Naive thymus-derived CD4-positive, alpha-beta T cell (primary cell): ENCODE measurements at regions not wholly inside any gene's neighbourhood (a gene's known extent, or its start where the extent isn't known, plus 50 kb on each side); places are given as distances from the start of the nearest gene placed in this dataset.

Source experiments
- ATAC-seq: fragments of 150-1000 bp; cut with Tn5 transposase; 2 replicates; pipeline ENCODE4 v1.10.0; 2021; ENCODE audit warnings: mild to moderate bottlenecking, moderate library complexity
- CTCF ChIA-PET: fragments of 350-600 bp; sonication (Branson Sonifier 250); formaldehyde crosslinking; loops from one replicate; lab custom pipeline; 2021; ENCODE audit warnings: antibody characterized with exemption; lab: Charles Lee
- POLR2A ChIA-PET: fragments of 350-600 bp; sonication (Branson Sonifier 250); formaldehyde crosslinking; loops from one replicate; lab custom pipeline; 2021; ENCODE audit warnings: antibody characterized with exemption, inconsistent platforms; lab: Charles Lee
- DNase-seq, 9 donors: peaks; one replicate each; pipeline versions ENCODE4 v3.0.0 to v3.0.0-alpha.2; 2020 to 2022; ENCODE audit warnings: mixed read lengths in 1 of 9
- H3K27ac ChIP-seq: one replicate; pipeline ENCODE4 v1.7.0; 2013; ENCODE audit warnings: mild to moderate bottlenecking, low read depth, low read length, moderate library complexity
- H3K27me3 ChIP-seq, 2 donors: one replicate each; pipeline ENCODE4 v1.7.0; 2013; ENCODE audit warnings: low read length in 2 of 2, mild to moderate bottlenecking in 2 of 2, moderate library complexity in 2 of 2; ENCODE audit not compliant: control insufficient read depth in 2 of 2, insufficient read depth in 2 of 2
- H3K36me3 ChIP-seq, 3 experiments: 1 replicate in 2 of 3; 2 replicates in 1 of 3; pipeline ENCODE4 v1.7.0; 2013; ENCODE audit warnings: low read length in 3 of 3, mild to moderate bottlenecking in 3 of 3, moderate library complexity in 1 of 3; ENCODE audit not compliant: insufficient read depth in 3 of 3, control insufficient read depth in 2 of 3
- H3K4me1 ChIP-seq, 2 donors: one replicate each; pipeline ENCODE4 v1.7.0; 2013; ENCODE audit warnings: low read length in 2 of 2, mild to moderate bottlenecking in 2 of 2, moderate library complexity in 1 of 2; ENCODE audit not compliant: control insufficient read depth in 2 of 2, insufficient read depth in 2 of 2
- H3K4me3 ChIP-seq: 2 replicates; pipeline ENCODE4 v1.7.0; 2013; ENCODE audit warnings: mild to moderate bottlenecking, low read length
- H3K9me3 ChIP-seq, 3 experiments: 1 replicate in 2 of 3; 2 replicates in 1 of 3; pipeline ENCODE4 v1.7.0; 2013; ENCODE audit warnings: low read length in 3 of 3; ENCODE audit not compliant: control insufficient read depth in 2 of 3
- H3K27ac Mint-ChIP-seq, 9 donors: one replicate each; pipeline ENCODE4 v1.8.0; 2020 to 2022; ENCODE audit warnings: mixed read lengths in 9 of 9, mild to moderate bottlenecking in 8 of 9, moderate library complexity in 5 of 9, inconsistent platforms in 2 of 9
- H3K27me3 Mint-ChIP-seq, 5 donors: one replicate each; pipeline ENCODE4 v1.8.0; 2021 to 2022; ENCODE audit warnings: mixed read lengths in 5 of 5, mild to moderate bottlenecking in 1 of 5
- H3K36me3 Mint-ChIP-seq, 5 donors: one replicate each; pipeline ENCODE4 v1.8.0; 2020 to 2022; ENCODE audit warnings: mixed read lengths in 5 of 5, mild to moderate bottlenecking in 3 of 5, inconsistent platforms in 1 of 5
- H3K4me1 Mint-ChIP-seq, 7 donors: one replicate each; pipeline ENCODE4 v1.8.0; 2020 to 2022; ENCODE audit warnings: mixed read lengths in 7 of 7, mild to moderate bottlenecking in 3 of 7, inconsistent platforms in 1 of 7
- H3K4me3 Mint-ChIP-seq, 10 donors: one replicate each; pipeline ENCODE4 v1.8.0; 2020 to 2022; ENCODE audit warnings: mild to moderate bottlenecking in 10 of 10, mixed read lengths in 10 of 10, moderate library complexity in 6 of 10, inconsistent platforms in 2 of 10
- H3K9me3 Mint-ChIP-seq, 11 donors: one replicate each; pipeline ENCODE4 v1.8.0; 2020 to 2022; ENCODE audit warnings: mixed read lengths in 11 of 11, mild to moderate bottlenecking in 4 of 11, inconsistent platforms in 1 of 11, moderate library complexity in 1 of 11
- intact Hi-C, 2 donors: fragments of 100-400 bp; cut with micrococcal nuclease; formaldehyde crosslinking; loops; one replicate each; pipeline ENCODE4 v1.15.1; 2023

- H3K27ac Mint-ChIP-seq = no peak overlapping the region
- H3K4me3 Mint-ChIP-seq = no peak overlapping the region
- peaks cover 0 to 3% (median 0%) of the 10 kb centered on the region in 11 donors for H3K9me3 Mint-ChIP-seq
- no peaks in the 10 kb centered on the region for H3K4me1 Mint-ChIP-seq
- no peaks in the 10 kb centered on the region for H3K4me1 ChIP-seq
- ChIA-PET CTCF (no interaction called here), POLR2A (no interaction called here)
- no peaks in the 10 kb centered on the region for H3K36me3 ChIP-seq
- H3K27me3 ChIP-seq = no peaks in the 10 kb centered on the region
- H3K27me3 Mint-ChIP-seq = peaks cover 0 to 22% (median 11%) of the 10 kb centered on the region in 5 donors
- ATAC-seq = no peak
- no peak overlapping the region for H3K4me3 ChIP-seq
- intact Hi-C loops = no loop called here
- DNase-seq = no peak
- no peaks in the 10 kb centered on the region for H3K36me3 Mint-ChIP-seq
- H3K27ac ChIP-seq = no peak overlapping the region
- H3K9me3 ChIP-seq = no peaks in the 10 kb centered on the region
Measured at GRCh38 chr9:2297771-2298170, 282.6 kb downstream of the SMARCA2 start.

GRCh38 chr9:2298217-2298616 lies 283.1 kb downstream of the SMARCA2 start:
- CTCF ChIA-PET = no interaction called here
- H3K4me3 ChIP-seq = no peak overlapping the region
- peaks cover 0 to 25% (median 15%) of the 10 kb centered on the region in 5 donors for H3K27me3 Mint-ChIP-seq
- no peaks in the 10 kb centered on the region for H3K27me3 ChIP-seq
- intact Hi-C loops = no loop called here
- POLR2A ChIA-PET = no interaction called here
- H3K4me1 ChIP-seq = no peaks in the 10 kb centered on the region
- H3K27ac ChIP-seq = no peak overlapping the region
- no peak overlapping the region for H3K4me3 Mint-ChIP-seq
- no peak for ATAC-seq
- no peak for DNase-seq
- H3K36me3 Mint-ChIP-seq = no peaks in the 10 kb centered on the region
- no peaks in the 10 kb centered on the region for H3K9me3 ChIP-seq
- H3K4me1 Mint-ChIP-seq = no peaks in the 10 kb centered on the region
- no peak overlapping the region for H3K27ac Mint-ChIP-seq
- no peaks in the 10 kb centered on the region for H3K36me3 ChIP-seq
- H3K9me3 Mint-ChIP-seq = peaks cover 0 to 3% (median 0%) of the 10 kb centered on the region in 11 donors

- intact Hi-C loops = no loop called here
Measured at GRCh38 chr9:2299156-2299842, 284.2 kb downstream of the SMARCA2 start.

GRCh38 chr9:2299843-2300205 lies 284.7 kb downstream of the SMARCA2 start:
- intact Hi-C loops = no loop called here
- H3K27me3 ChIP-seq = no peaks in the 10 kb centered on the region
- H3K27ac ChIP-seq = no peak overlapping the region
- H3K9me3 ChIP-seq = no peaks in the 10 kb centered on the region
- DNase-seq (no peak), ATAC-seq (no peak)
- no peaks in the 10 kb centered on the region for H3K36me3 ChIP-seq
- Mint-ChIP-seq H3K4me1 (no peaks in the 10 kb centered on the region), H3K27me3 (peaks cover 0 to 23% (median 15%) of the 10 kb centered on the region in 5 donors), H3K4me3 (no peak overlapping the region), H3K27ac (no peak overlapping the region), H3K9me3 (peaks cover 0 to 3% (median 0%) of the 10 kb centered on the region in 11 donors), H3K36me3 (no peaks in the 10 kb centered on the region)
- H3K4me1 ChIP-seq = no peaks in the 10 kb centered on the region
- no peak overlapping the region for H3K4me3 ChIP-seq
- POLR2A ChIA-PET = no interaction called here
- CTCF ChIA-PET = no interaction called here

More at GRCh38 chr9:2299156-2299842, 284.2 kb downstream of the SMARCA2 start:
- no peaks in the 10 kb centered on the region for H3K36me3 ChIP-seq
- ChIA-PET POLR2A (no interaction called here), CTCF (no interaction called here)
- peaks cover 0 to 3% (median 0%) of the 10 kb centered on the region in 11 donors for H3K9me3 Mint-ChIP-seq
- DNase-seq = no peak
- H3K4me3 Mint-ChIP-seq = no peak overlapping the region
- H3K36me3 Mint-ChIP-seq = no peaks in the 10 kb centered on the region
- H3K27ac Mint-ChIP-seq = no peak overlapping the region
- no peaks in the 10 kb centered on the region for H3K4me1 ChIP-seq
- ATAC-seq = no peak
- H3K27me3 Mint-ChIP-seq = peaks cover 0 to 23% (median 15%) of the 10 kb centered on the region in 5 donors
- H3K27ac ChIP-seq = no peak overlapping the region
- no peaks in the 10 kb centered on the region for H3K27me3 ChIP-seq
- no peak overlapping the region for H3K4me3 ChIP-seq
- H3K9me3 ChIP-seq = no peaks in the 10 kb centered on the region
- H3K4me1 Mint-ChIP-seq = no peaks in the 10 kb centered on the region

- POLR2A ChIA-PET = no interaction called here
- ATAC-seq (no peak), DNase-seq (no peak)
- Histone ChIP-seq H3K9me3 (no peaks in the 10 kb centered on the region), H3K27ac (no peak overlapping the region), H3K4me1 (no peaks in the 10 kb centered on the region), H3K36me3 (no peaks in the 10 kb centered on the region), H3K27me3 (no peaks in the 10 kb centered on the region), H3K4me3 (no peak overlapping the region)
- no peaks in the 10 kb centered on the region for H3K36me3 Mint-ChIP-seq
- no peak overlapping the region for H3K27ac Mint-ChIP-seq
- CTCF ChIA-PET = no interaction called here
- peaks cover 0 to 3% (median 0%) of the 10 kb centered on the region in 11 donors for H3K9me3 Mint-ChIP-seq
- H3K4me1 Mint-ChIP-seq = no peaks in the 10 kb centered on the region
- intact Hi-C loops = no loop called here
- no peak overlapping the region for H3K4me3 Mint-ChIP-seq
- peaks cover 0 to 26% (median 15%) of the 10 kb centered on the region in 5 donors for H3K27me3 Mint-ChIP-seq
Measured at GRCh38 chr9:2300325-2300724, 285.2 kb downstream of the SMARCA2 start.

- DNase-seq (no peak), ATAC-seq (no peak)
- Histone ChIP-seq H3K27ac (no peak overlapping the region), H3K27me3 (no peaks in the 10 kb centered on the region), H3K4me3 (no peak overlapping the region), H3K9me3 (no peaks in the 10 kb centered on the region), H3K4me1 (no peaks in the 10 kb centered on the region), H3K36me3 (no peaks in the 10 kb centered on the region)
- Mint-ChIP-seq H3K27ac (no peak overlapping the region), H3K9me3 (peaks cover 0 to 3% (median 0%) of the 10 kb centered on the region in 11 donors), H3K4me3 (no peak overlapping the region), H3K36me3 (no peaks in the 10 kb centered on the region), H3K27me3 (peaks cover 0 to 21% (median 15%) of the 10 kb centered on the region in 5 donors), H3K4me1 (no peaks in the 10 kb centered on the region)
- CTCF ChIA-PET = no interaction called here
- intact Hi-C loops = no loop called here
- POLR2A ChIA-PET = no interaction called here
Measured at GRCh38 chr9:2302606-2303005, 287.5 kb downstream of the SMARCA2 start.

GRCh38 chr9:2303056-2303455 lies 287.9 kb downstream of the SMARCA2 start:
- H3K27ac ChIP-seq = no peak overlapping the region
- Mint-ChIP-seq H3K4me1 (no peaks in the 10 kb centered on the region), H3K27ac (no peak overlapping the region), H3K9me3 (peaks cover 0 to 3% (median 0%) of the 10 kb centered on the region in 11 donors), H3K4me3 (no peak overlapping the region), H3K36me3 (no peaks in the 10 kb centered on the region), H3K27me3 (peaks cover 0 to 21% (median 15%) of the 10 kb centered on the region in 5 donors)
- ChIA-PET POLR2A (no interaction called here), CTCF (no interaction called here)
- no peak overlapping the region for H3K4me3 ChIP-seq
- no peaks in the 10 kb centered on the region for H3K36me3 ChIP-seq
- no peaks in the 10 kb centered on the region for H3K9me3 ChIP-seq
- H3K27me3 ChIP-seq = no peaks in the 10 kb centered on the region
- DNase-seq (no peak), ATAC-seq (no peak)
- no peaks in the 10 kb centered on the region for H3K4me1 ChIP-seq
- intact Hi-C loops = no loop called here
